SU-DHL-6 (cell line): ENCODE measurements at regions not wholly inside any gene's neighbourhood (a gene's known extent, or its start where the extent isn't known, plus 50 kb on each side); places are given as distances from the start of the nearest gene placed in this dataset.

ENCODE experiments used
- H2AFZ ChIP-seq: fragments of 200-600 bp; sonication (generic); 2 replicates; pipeline ENCODE4 v1.6.1; 2014; ENCODE audit warnings: low read depth, mild to moderate bottlenecking, moderate library complexity, mixed read lengths, antibody characterized with exemption, low read length; ENCODE audit not compliant: severe bottlenecking
- H3F3A ChIP-seq: fragments of 200-600 bp; shearing (Covaris generic); 2 replicates; pipeline ENCODE4 v1.6.0; 2016; ENCODE audit warnings: antibody characterized with exemption, mild to moderate bottlenecking; ENCODE audit not compliant: insufficient read depth
- H3K27ac ChIP-seq: fragments of 200-600 bp; sonication (generic); 2 replicates; pipeline ENCODE4 v1.5.1; 2016; ENCODE audit warnings: low read depth, mild to moderate bottlenecking, low read length, moderate library complexity, mixed read lengths
- H3K27me3 ChIP-seq: fragments of 200-600 bp; sonication (generic), shearing (Covaris generic); 2 replicates; pipeline ENCODE4 v1.6.0; 2014; ENCODE audit warnings: mild to moderate bottlenecking, low read length
- H3K36me3 ChIP-seq: fragments of 200-600 bp; sonication (generic); 2 replicates; pipeline ENCODE4 v1.6.1; 2014; ENCODE audit warnings: mild to moderate bottlenecking, low read length, mixed read lengths
- H3K4me2 ChIP-seq: fragments of 300-600, 200-600 bp; shearing (Covaris generic), sonication (generic); 2 replicates; pipeline ENCODE4 v1.6.0; 2014; ENCODE audit warnings: low read length, low read depth, mild to moderate bottlenecking; ENCODE audit not compliant: poor library complexity, severe bottlenecking
- H3K4me3 ChIP-seq: fragments of 200-600 bp; sonication (generic); 2 replicates; pipeline ENCODE4 v1.5.1; 2014; ENCODE audit warnings: antibody characterized with exemption, low read length, mild to moderate bottlenecking, mixed read lengths; ENCODE audit not compliant: insufficient read depth, poor library complexity, severe bottlenecking
- H3K79me2 ChIP-seq: fragments of 200-600 bp; sonication (generic); 2 replicates; pipeline ENCODE4 v1.6.1; 2014; ENCODE audit warnings: mild to moderate bottlenecking, low read length, moderate library complexity; ENCODE audit not compliant: insufficient read depth
- H3K9ac ChIP-seq: fragments of 200-600 bp; sonication (generic); 2 replicates; pipeline ENCODE4 v1.7.0; 2014; ENCODE audit warnings: mild to moderate bottlenecking, low read length
- H3K9me2 ChIP-seq: fragments of 200-600 bp; sonication (generic); replicated peaks from 2 replicates; pipeline ENCODE4 v1.6.1; 2014; ENCODE audit warnings: low read length; ENCODE audit not compliant: insufficient read depth
- H3K9me3 ChIP-seq: fragments of 200-600 bp; sonication (generic); 2 replicates; pipeline ENCODE4 v1.6.1; 2014; ENCODE audit warnings: low read length, mixed read lengths; ENCODE audit not compliant: insufficient read depth
- H4K20me1 ChIP-seq: fragments of 200-600 bp; sonication (generic); 2 replicates; pipeline ENCODE4 v1.6.1; 2014; ENCODE audit warnings: low read depth, mild to moderate bottlenecking, antibody characterized with exemption, low read length, moderate library complexity, mixed read lengths
- EZH2phosphoT487 ChIP-seq: fragments of 200-600 bp; sonication (generic), shearing (Covaris generic); conservative IDR thresholded peaks from 2 replicates; pipeline ENCODE4 v1.6.1; 2018; ENCODE audit warnings: mild to moderate bottlenecking, antibody characterized with exemption, low read length, moderate library complexity, mixed read lengths
- TF ChIP-seq, protein P1 (sequence below): fragments of 200-600 bp; sonication (generic); IDR thresholded peaks from one replicate; pipeline ENCODE4 v1.5.1; 2017; ENCODE audit warnings: antibody characterized with exemption, mild to moderate bottlenecking, low read length, moderate library complexity; ENCODE audit not compliant: insufficient read depth, poor library complexity, severe bottlenecking

DNA sequence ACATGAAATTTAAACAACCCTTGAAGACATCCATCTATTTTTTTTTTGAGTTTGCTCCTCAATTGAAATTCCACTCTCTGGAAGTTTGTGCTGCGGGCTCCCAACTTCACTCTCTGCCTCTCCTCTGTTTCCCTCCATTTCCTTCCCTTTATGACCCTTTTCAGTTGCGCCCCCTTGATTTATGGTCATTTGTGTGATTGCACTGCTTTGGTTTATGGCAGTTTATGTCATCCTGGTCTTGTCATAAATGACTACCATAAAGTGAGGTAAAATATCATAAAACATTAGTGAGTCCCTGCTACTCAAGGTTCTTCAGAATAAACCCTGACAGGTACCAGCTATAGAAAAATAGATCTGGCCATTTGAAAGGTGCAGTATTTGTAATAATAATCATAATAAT, 348.3 kb upstream of the ZFP64 start:
- TF ChIP-seq, protein P1, sequence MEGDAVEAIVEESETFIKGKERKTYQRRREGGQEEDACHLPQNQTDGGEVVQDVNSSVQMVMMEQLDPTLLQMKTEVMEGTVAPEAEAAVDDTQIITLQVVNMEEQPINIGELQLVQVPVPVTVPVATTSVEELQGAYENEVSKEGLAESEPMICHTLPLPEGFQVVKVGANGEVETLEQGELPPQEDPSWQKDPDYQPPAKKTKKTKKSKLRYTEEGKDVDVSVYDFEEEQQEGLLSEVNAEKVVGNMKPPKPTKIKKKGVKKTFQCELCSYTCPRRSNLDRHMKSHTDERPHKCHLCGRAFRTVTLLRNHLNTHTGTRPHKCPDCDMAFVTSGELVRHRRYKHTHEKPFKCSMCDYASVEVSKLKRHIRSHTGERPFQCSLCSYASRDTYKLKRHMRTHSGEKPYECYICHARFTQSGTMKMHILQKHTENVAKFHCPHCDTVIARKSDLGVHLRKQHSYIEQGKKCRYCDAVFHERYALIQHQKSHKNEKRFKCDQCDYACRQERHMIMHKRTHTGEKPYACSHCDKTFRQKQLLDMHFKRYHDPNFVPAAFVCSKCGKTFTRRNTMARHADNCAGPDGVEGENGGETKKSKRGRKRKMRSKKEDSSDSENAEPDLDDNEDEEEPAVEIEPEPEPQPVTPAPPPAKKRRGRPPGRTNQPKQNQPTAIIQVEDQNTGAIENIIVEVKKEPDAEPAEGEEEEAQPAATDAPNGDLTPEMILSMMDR: peak; percentile 16
- no peak for TF ChIP-seq EZH2phosphoT487

DNA sequence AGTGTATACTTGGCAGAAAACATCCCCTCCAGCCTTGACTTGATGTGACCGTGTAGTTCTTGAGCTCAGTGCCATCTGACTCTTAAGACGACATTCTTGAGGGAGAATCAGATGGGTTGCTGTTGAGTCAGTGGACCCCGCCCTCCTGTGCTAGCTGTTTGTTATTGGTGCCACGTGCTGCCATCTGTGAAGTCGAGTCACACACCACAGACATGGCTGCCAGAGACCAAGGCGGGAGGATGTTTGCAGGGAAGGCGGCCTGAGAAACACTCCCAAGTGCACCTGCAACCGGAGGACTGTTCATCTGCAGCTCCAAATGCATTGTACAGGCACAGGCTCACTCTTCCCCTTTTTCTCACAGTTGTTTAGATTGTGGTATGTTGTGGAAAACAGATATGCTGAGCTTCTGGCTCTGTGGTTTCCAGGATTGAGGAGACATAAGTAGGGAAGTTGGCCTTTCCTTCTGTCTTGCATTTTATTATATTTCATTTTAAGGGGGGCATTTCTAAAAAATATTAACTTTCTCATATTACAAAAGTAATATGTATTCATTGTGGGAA, 345.3 kb upstream of the ZFP64 start:
- Histone ChIP-seq H2AFZ (no peak overlapping the region), H3K4me2 (no peak overlapping the region), H4K20me1 (no peaks in the 10 kb centered on the region), H3K27ac (no peak overlapping the region), H3K4me3 (no peak overlapping the region), H3K36me3 (no peaks in the 10 kb centered on the region), H3F3A (no peaks in the 10 kb centered on the region), H3K9me3 (no peaks in the 10 kb centered on the region), H3K27me3 (no peaks in the 10 kb centered on the region), H3K9ac (no peak overlapping the region), H3K9me2 (no peaks in the 10 kb centered on the region; the same call in 1 of the 2 replicates), H3K79me2 (no peaks in the 10 kb centered on the region)
- TF ChIP-seq, protein P1: no peak
- no peak for TF ChIP-seq EZH2phosphoT487

More for the DNA sequence above, 348.3 kb upstream of the ZFP64 start:
- no peaks in the 10 kb centered on the region for H3K79me2 ChIP-seq
- no peak overlapping the region for H3K4me3 ChIP-seq
- H3K4me2 ChIP-seq: no peak overlapping the region
- no peaks in the 10 kb centered on the region for H3K36me3 ChIP-seq
- no peak overlapping the region for H3K9ac ChIP-seq
- no peaks in the 10 kb centered on the region for H3K9me3 ChIP-seq
- H3K27ac ChIP-seq: no peak overlapping the region
- H3K27me3 ChIP-seq: no peaks in the 10 kb centered on the region
- no peaks in the 10 kb centered on the region for H3K9me2 ChIP-seq
- H4K20me1 ChIP-seq: no peaks in the 10 kb centered on the region
- no peaks in the 10 kb centered on the region for H3F3A ChIP-seq
- no peak overlapping the region for H2AFZ ChIP-seq

DNA sequence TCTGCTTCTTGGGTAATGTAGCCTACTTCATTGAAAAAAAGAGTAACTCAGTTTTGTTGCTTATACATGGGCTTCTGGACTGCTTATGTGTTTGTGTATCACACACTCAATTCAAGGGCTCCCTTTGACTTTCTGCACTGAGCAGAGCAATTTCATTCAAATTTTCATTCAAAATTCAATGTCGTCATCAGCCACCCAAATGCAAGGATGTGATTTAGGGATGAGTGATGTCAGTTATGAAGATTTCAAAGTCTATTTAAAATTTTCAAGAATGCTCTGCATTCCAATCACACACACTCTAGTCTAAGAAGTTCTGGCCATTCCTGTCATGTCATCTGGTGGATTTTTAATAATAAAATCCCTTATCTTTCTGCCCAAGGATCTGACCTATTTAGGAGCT, 344.5 kb upstream of the ZFP64 start:
- Histone ChIP-seq H3K4me3 (no peak overlapping the region), H3K9me2 (no peaks in the 10 kb centered on the region; the same call in 1 of the 2 replicates), H3K4me2 (no peak overlapping the region), H3K27me3 (no peaks in the 10 kb centered on the region), H4K20me1 (no peaks in the 10 kb centered on the region), H3K9me3 (no peaks in the 10 kb centered on the region), H2AFZ (no peak overlapping the region), H3K27ac (no peak overlapping the region), H3F3A (no peaks in the 10 kb centered on the region), H3K36me3 (no peaks in the 10 kb centered on the region), H3K79me2 (no peaks in the 10 kb centered on the region), H3K9ac (no peak overlapping the region)
- TF ChIP-seq, protein P1: no peak
- TF ChIP-seq EZH2phosphoT487: no peak
